Mucosa of descending colon (tissue), 3 donors: ENCODE measurements at regions not wholly inside any gene's neighbourhood (a gene's known extent, or its start where the extent isn't known, plus 50 kb on each side); places are given as distances from the start of the nearest gene placed in this dataset.
"Not testable (repeated sequence)": the region's sequence is repeated elsewhere in the genome, so short reads cannot be mapped to it uniquely, and the experiment has no call there.

ENCODE experiments used
- ATAC-seq: fragments of 200-7000 bp; cut with Tn5 transposase; one replicate; pipeline ENCODE4 v1.9.1; 2020; ENCODE audit warnings: mild to moderate bottlenecking, moderate library complexity
- DNase-seq, 3 donors: peaks; one replicate each; pipeline ENCODE4 v3.0.0-alpha.2; 2020
- H3K36me3 ChIP-seq: fragments of 200-600 bp; one replicate; pipeline ENCODE4 v1.8.0; 2021; ENCODE audit warnings: low read depth, mild to moderate bottlenecking
- H3K4me1 ChIP-seq: fragments of 200-600 bp; one replicate; pipeline ENCODE4 v1.8.0; 2021; ENCODE audit warnings: low read depth, mild to moderate bottlenecking
- H3K4me3 ChIP-seq: fragments of 200-600 bp; one replicate; pipeline ENCODE4 v1.8.0; 2021; ENCODE audit warnings: mild to moderate bottlenecking
- H3K9me3 ChIP-seq: fragments of 200-600 bp; one replicate; pipeline ENCODE4 v1.8.0; 2021; ENCODE audit warnings: mild to moderate bottlenecking
- CTCF ChIP-seq: fragments of 200-600 bp; IDR thresholded peaks from one replicate; pipeline ENCODE4 v1.8.0; 2022; ENCODE audit warnings: antibody characterized with exemption, mild to moderate bottlenecking
- intact Hi-C, 2 donors: fragments of 100-400 bp; cut with DNase I in 1 of 2; cut with micrococcal nuclease in 1 of 2; formaldehyde crosslinking; loops; one replicate each; pipeline versions ENCODE4 v1.11.0 to v1.11.1; 2022; cut with DNase I, micrococcal nuclease
- donor health status: DM: no; HTN: no; CAD: no; lungs with moderate emphysema.
- donor health status: DM: no; HTN: no; CAD: no.
- donor health status: DM: no; HTN: yes; CAD: no.

GRCh38 chr10:21427804-21428481, 97.5 kb downstream of the SKIDA1 start:
- ATAC-seq = no peak
- H3K4me3 ChIP-seq = no peak overlapping the region
- no peaks in the 10 kb centered on the region for H3K9me3 ChIP-seq
- no peaks in the 10 kb centered on the region for H3K36me3 ChIP-seq
- no peak for DNase-seq
- TF ChIP-seq CTCF = no peak
- H3K4me1 ChIP-seq = no peaks in the 10 kb centered on the region
- intact Hi-C loops = no loop called here

- Histone ChIP-seq H3K4me3 (no peak overlapping the region), H3K9me3 (no peaks in the 10 kb centered on the region), H3K4me1 (no peaks in the 10 kb centered on the region), H3K36me3 (no peaks in the 10 kb centered on the region)
- DNase-seq (no peak), ATAC-seq (no peak)
- intact Hi-C loops = no loop called here
- no peak for TF ChIP-seq CTCF
Measured at GRCh38 chr10:21424459-21424861, 101.0 kb downstream of the SKIDA1 start.

- H3K4me1 ChIP-seq = no peaks in the 10 kb centered on the region
- intact Hi-C loops = no loop called here
- H3K36me3 ChIP-seq = no peaks in the 10 kb centered on the region
- ATAC-seq (no peak), DNase-seq (no peak)
- no peak for TF ChIP-seq CTCF
- no peaks in the 10 kb centered on the region for H3K9me3 ChIP-seq
- H3K4me3 ChIP-seq = no peak overlapping the region
Measured at GRCh38 chr10:21423850-21424249, 101.6 kb downstream of the SKIDA1 start.

GRCh38 chr10:21423338-21423737, 102.1 kb downstream of the SKIDA1 start:
- no peaks in the 10 kb centered on the region for H3K9me3 ChIP-seq
- no peak for TF ChIP-seq CTCF
- DNase-seq (no peak), ATAC-seq (no peak)
- no peaks in the 10 kb centered on the region for H3K4me1 ChIP-seq
- H3K4me3 ChIP-seq = no peak overlapping the region
- no peaks in the 10 kb centered on the region for H3K36me3 ChIP-seq
- intact Hi-C loops = no loop called here

- DNase-seq (no peak), ATAC-seq (no peak)
- Histone ChIP-seq H3K36me3 (no peaks in the 10 kb centered on the region), H3K9me3 (no peaks in the 10 kb centered on the region), H3K4me1 (no peaks in the 10 kb centered on the region), H3K4me3 (no peak overlapping the region)
- intact Hi-C loops = no loop called here
- TF ChIP-seq CTCF = no peak
Measured at GRCh38 chr10:21421794-21422193, 103.7 kb downstream of the SKIDA1 start.

- no peak for ATAC-seq
- no peak for TF ChIP-seq CTCF
- no peak for DNase-seq
- no peaks in the 10 kb centered on the region for H3K36me3 ChIP-seq
- H3K9me3 ChIP-seq = no peaks in the 10 kb centered on the region
- no peak overlapping the region for H3K4me3 ChIP-seq
- H3K4me1 ChIP-seq = no peaks in the 10 kb centered on the region
- intact Hi-C loops = no loop called here
Measured at GRCh38 chr10:21421016-21421415, 104.5 kb downstream of the SKIDA1 start.

GRCh38 chr10:21418981-21419576, 106.4 kb downstream of the SKIDA1 start:
- H3K4me3 ChIP-seq, H3K36me3 ChIP-seq, DNase-seq, intact Hi-C loops, ATAC-seq, H3K9me3 ChIP-seq, H3K4me1 ChIP-seq: not testable (repeated sequence)
